Endothelial cell of umbilical vein (primary cell): ENCODE measurements at regions not wholly inside any gene's neighbourhood (a gene's known extent, or its start where the extent isn't known, plus 50 kb on each side); places are given as distances from the start of the nearest gene placed in this dataset.

ENCODE experiments used
- BruUV-seq: library from RNA; stranded (reverse); fragments of 400-500 nt; replicated peaks from 2 replicates; lab custom pipeline; 2021; lab: Mats Ljungman, UMichigan
- CTCF ChIA-PET: fragments of 300-600, 350-600 bp; sonication (Branson Sonifier 250); formaldehyde crosslinking; loops from one replicate; lab custom pipeline; 2021; ENCODE audit warnings: antibody characterized with exemption, inconsistent platforms; lab: Charles Lee
- POLR2A ChIA-PET: fragments of 300-600, 350-600 bp; sonication (Branson Sonifier 250); formaldehyde crosslinking; loops from one replicate; lab custom pipeline; 2021; ENCODE audit warnings: antibody characterized with exemption, inconsistent platforms; lab: Charles Lee
- DNase-seq: peaks from one replicate; pipeline ENCODE4 v3.0.0-alpha.2; 2011; ENCODE audit warnings: low read depth, low spot score
- FAIRE-seq: peaks from 2 replicates; lab custom pipeline; 2011; peaks lifted over from hg19 to GRCh38; lab: Jason Lieb, UNC
- H2AFZ ChIP-seq: 2 replicates; pipeline ENCODE4 v1.6.0; 2012; ENCODE audit warnings: low read depth, low read length, control low read depth, inconsistent platforms
- H3K27ac ChIP-seq: 2 replicates; pipeline ENCODE4 v1.5.1; 2011; ENCODE audit warnings: low read depth, mild to moderate bottlenecking, control low read depth, low read length, moderate library complexity; ENCODE audit not compliant: insufficient read depth
- H3K27me3 ChIP-seq, 2 experiments: 2 replicates each; pipeline versions ENCODE4 v1.6.0 to v1.6.1; 2011; ENCODE audit warnings: low read length in 2 of 2, mixed read lengths in 1 of 2; ENCODE audit not compliant: control insufficient read depth in 2 of 2, insufficient read depth in 2 of 2
- H3K36me3 ChIP-seq, 2 experiments: 2 replicates in 1 of 2; 3 replicates in 1 of 2; pipeline ENCODE4 v1.5.1; 2011; ENCODE audit warnings: low read length in 2 of 2, mild to moderate bottlenecking in 1 of 2, moderate library complexity in 1 of 2; ENCODE audit not compliant: control insufficient read depth in 2 of 2, insufficient read depth in 2 of 2; ENCODE audit errors: extremely low read depth in 1 of 2
- H3K4me1 ChIP-seq: 3 replicates; pipeline ENCODE4 v1.5.1; 2011; ENCODE audit warnings: mild to moderate bottlenecking, low read length; ENCODE audit not compliant: control insufficient read depth, insufficient read depth; ENCODE audit errors: extremely low read depth
- H3K4me2 ChIP-seq: 2 replicates; pipeline ENCODE4 v1.6.1; 2011; ENCODE audit warnings: low read length, control low read depth, mixed read lengths; ENCODE audit not compliant: insufficient read depth
- H3K4me3 ChIP-seq, 3 experiments: fragments of 200-600 bp in 1 of 3; sonication (generic), shearing (Covaris generic) in 1 of 3; replicated peaks in 1 of 3; 2 replicates each; pipeline ENCODE4 v1.5.1; 2011 to 2016; ENCODE audit warnings: control low read depth in 3 of 3, low read length in 3 of 3, mild to moderate bottlenecking in 2 of 3, inconsistent platforms in 1 of 3, low read depth in 1 of 3, moderate library complexity in 1 of 3; ENCODE audit not compliant: insufficient read depth in 1 of 3
- H3K79me2 ChIP-seq: 2 replicates; pipeline ENCODE4 v1.6.0; 2012; ENCODE audit warnings: low read length, inconsistent platforms; ENCODE audit not compliant: control insufficient read depth, insufficient read depth
- H3K9ac ChIP-seq: replicated peaks from 2 replicates; pipeline ENCODE3; 2011; ENCODE audit warnings: low read length, control low read depth; ENCODE audit not compliant: insufficient read depth; ENCODE audit errors: extremely low read depth
- H3K9me1 ChIP-seq: replicated peaks from 3 replicates; pipeline ENCODE4 v1.6.0; 2011; ENCODE audit warnings: mild to moderate bottlenecking, low read length; ENCODE audit not compliant: control insufficient read depth, insufficient read depth; ENCODE audit errors: extremely low read depth
- H3K9me3 ChIP-seq: replicated peaks from 2 replicates; pipeline ENCODE4 v1.5.1; 2012; ENCODE audit warnings: low read length, inconsistent platforms; ENCODE audit not compliant: control insufficient read depth, insufficient read depth
- H4K20me1 ChIP-seq: replicated peaks from 2 replicates; pipeline ENCODE3; 2011; ENCODE audit warnings: mild to moderate bottlenecking, low read length; ENCODE audit not compliant: control insufficient read depth, insufficient read depth; ENCODE audit errors: extremely low read depth
- EZH2 ChIP-seq: IDR thresholded peaks from 2 replicates; pipeline ENCODE4 v1.6.1; 2012; ENCODE audit warnings: borderline replicate concordance, low read depth, mild to moderate bottlenecking, moderate library complexity, low read length, inconsistent platforms; ENCODE audit not compliant: severe bottlenecking
- FOS ChIP-seq: IDR thresholded peaks from 2 replicates; pipeline ENCODE4 v1.6.1; 2011; ENCODE audit warnings: mild to moderate bottlenecking, low read length, moderate library complexity, borderline replicate concordance; ENCODE audit not compliant: insufficient read depth
- JUN ChIP-seq: IDR thresholded peaks from 2 replicates; pipeline ENCODE4 v1.6.1; 2011; ENCODE audit warnings: borderline replicate concordance, low read depth; ENCODE audit not compliant: insufficient read length, insufficient read depth
- MYC ChIP-seq: IDR thresholded peaks from one replicate; pipeline ENCODE4 v1.6.1; 2011; ENCODE audit warnings: mild to moderate bottlenecking, low read depth, low read length
- dilution Hi-C: fragments of 300-500 bp; cut with MboI; formaldehyde crosslinking; loops from one replicate; pipeline ENCODE4 v1.15.0; 2019; ENCODE audit warnings: low sequenced_read_pairs; ENCODE audit not compliant: extremely low pct_ligation_motif_present
- intact Hi-C: fragments of 100-400 bp; cut with micrococcal nuclease; formaldehyde crosslinking; loops from one replicate; pipeline ENCODE4 v1.10.0; 2022

DNA sequence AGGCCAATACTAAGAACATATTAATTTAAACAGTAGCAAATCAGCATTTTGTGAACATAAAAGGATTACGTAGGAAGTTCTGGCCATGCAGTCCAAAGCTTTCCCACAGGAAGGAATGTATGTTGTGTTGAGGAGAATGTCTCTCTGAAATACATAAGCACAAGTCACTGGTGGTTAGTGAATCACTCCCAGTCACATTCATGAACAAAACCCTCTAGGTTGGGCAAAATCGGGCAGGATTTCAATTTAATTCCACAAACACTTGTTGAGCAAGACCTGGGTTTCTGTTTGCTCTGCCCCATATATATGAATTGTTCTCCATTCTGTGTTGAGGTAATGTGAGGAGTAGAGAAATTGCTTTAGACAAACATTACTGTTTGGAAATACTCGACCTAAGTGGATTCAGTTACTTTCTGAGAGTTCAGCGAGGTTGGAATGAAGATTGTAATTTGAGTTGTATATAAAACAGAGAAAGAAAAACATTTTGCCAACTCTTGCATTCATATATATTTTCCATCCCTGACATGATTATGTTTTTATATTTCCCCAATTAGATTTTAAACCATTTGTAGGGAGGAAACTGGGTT lies 127.6 kb upstream of the RPS23 start:
- Histone ChIP-seq H4K20me1 (no peaks in the 10 kb centered on the region), H3K4me2 (peak overlapping the region; percentile 64), H3K9ac (peak overlapping the region; percentile 86), H3K4me3 (peak overlapping the region in 1 of 3 experiments; percentile 1), H3K27ac (peak overlapping the region; percentile 99), H3K79me2 (no peaks in the 10 kb centered on the region), H3K4me1 (peaks cover 28% of the 10 kb centered on the region), H3K27me3 (no peaks in the 10 kb centered on the region), H3K9me1 (no peaks in the 10 kb centered on the region), H2AFZ (no peak overlapping the region), H3K9me3 (peaks cover 4% of the 10 kb centered on the region), H3K36me3 (no peaks in the 10 kb centered on the region)
- intact Hi-C loops (loop anchor here (1.0 to 5.0 kb wide), 8 partner anchors 8 to 1177 kb away; partner anchors contain the start of gene VCAN), dilution Hi-C loops (no loop called here)
- ChIA-PET CTCF (interaction anchor here (1.0 to 2.0 kb wide), 3 partner anchors 16 to 54 kb away, joined by 3 to 8 read pairs (median 5); no protein-coding TSS in a partner anchor), POLR2A (no interaction called here)
- DNase-seq (no peak), FAIRE-seq (no peak)
- TF ChIP-seq EZH2 (no peak), FOS (peak; percentile 13), MYC (no peak)
- TSS peak; percentile 94 for BruUV-seq

DNA sequence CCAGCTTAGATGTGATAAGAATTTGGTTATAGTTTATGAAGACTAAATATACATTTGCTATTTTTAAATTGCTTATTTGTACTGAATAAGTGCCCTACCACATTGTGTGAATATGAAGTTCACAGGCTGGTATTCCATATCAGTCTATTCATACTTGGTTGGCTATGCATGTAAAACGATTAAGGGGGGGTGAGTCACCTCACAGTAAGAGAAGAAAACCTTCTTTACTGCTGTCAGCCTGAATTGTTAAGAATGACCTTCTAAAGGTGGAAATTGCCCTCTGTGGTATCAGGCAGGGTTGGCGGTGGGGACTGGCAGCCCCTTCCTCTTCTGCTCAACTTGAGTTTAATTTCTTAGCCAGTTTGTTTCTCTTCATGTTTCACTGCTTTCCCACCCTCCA lies 127.0 kb upstream of the RPS23 start:
- intact Hi-C loops (loop anchor here (5.0 kb wide), 3 partner anchors 227 to 1177 kb away; partner anchors contain the start of gene VCAN), dilution Hi-C loops (no loop called here)
- Histone ChIP-seq H3K9ac (peak overlapping the region; percentile 86), H3K79me2 (no peaks in the 10 kb centered on the region), H3K4me3 (no peak overlapping the region), H3K27me3 (no peaks in the 10 kb centered on the region), H3K27ac (peak overlapping the region; percentile 99), H3K4me2 (peak overlapping the region; percentile 64), H4K20me1 (no peaks in the 10 kb centered on the region), H3K4me1 (peaks cover 28% of the 10 kb centered on the region), H2AFZ (no peak overlapping the region), H3K9me3 (peaks cover 4% of the 10 kb centered on the region), H3K9me1 (no peaks in the 10 kb centered on the region), H3K36me3 (no peaks in the 10 kb centered on the region)
- FAIRE-seq, result no peak
- CTCF ChIA-PET, result interaction anchor here (1.8 to 2.0 kb wide), 2 partner anchors 16 to 40 kb away, joined by 5 to 6 read pairs; no protein-coding TSS in a partner anchor
- DNase-seq, result peak; percentile 77
- POLR2A ChIA-PET, result no interaction called here
- no TSS peak for BruUV-seq
- TF ChIP-seq FOS (peak; percentile 57), JUN (peak; percentile 57), EZH2 (no peak)
